HUES64 (cell line): ENCODE measurements at regions not wholly inside any gene's neighbourhood (a gene's known extent, or its start where the extent isn't known, plus 50 kb on each side); places are given as distances from the start of the nearest gene placed in this dataset.

Experiments
- H3K27ac ChIP-seq: 2 replicates; pipeline ENCODE4 v1.7.0; 2013; ENCODE audit warnings: low read depth, low read length, inconsistent platforms
- H3K27me3 ChIP-seq: 2 replicates; pipeline ENCODE4 v1.6.1; 2013; ENCODE audit warnings: mild to moderate bottlenecking, low read length; ENCODE audit not compliant: insufficient read depth
- H3K36me3 ChIP-seq: 2 replicates; pipeline ENCODE4 v1.6.1; 2013; ENCODE audit warnings: mild to moderate bottlenecking, low read length; ENCODE audit not compliant: insufficient read depth
- H3K4me1 ChIP-seq: 2 replicates; pipeline ENCODE4 v1.6.1; 2013; ENCODE audit warnings: mild to moderate bottlenecking, low read length, moderate library complexity; ENCODE audit not compliant: insufficient read depth
- H3K4me3 ChIP-seq: 2 replicates; pipeline ENCODE4 v1.5.1; 2013; ENCODE audit warnings: mild to moderate bottlenecking, low read length, moderate library complexity
- H3K9ac ChIP-seq: 2 replicates; pipeline ENCODE4 v1.6.1; 2013; ENCODE audit warnings: mild to moderate bottlenecking, low read depth, low read length
- H3K9me3 ChIP-seq: 2 replicates; pipeline ENCODE4 v1.6.1; 2013; ENCODE audit warnings: low read depth, low read length; ENCODE audit not compliant: insufficient read depth
- WGBS: fragments of 150-250, 120-280 bp; methylation state at CpG from one replicate; pipeline ENCODE4 v1.1.7; 2013; ENCODE audit warnings: missing lambda C conversion rate; 5-methylcytosine and 5-hydroxymethylcytosine counted together

DNA sequence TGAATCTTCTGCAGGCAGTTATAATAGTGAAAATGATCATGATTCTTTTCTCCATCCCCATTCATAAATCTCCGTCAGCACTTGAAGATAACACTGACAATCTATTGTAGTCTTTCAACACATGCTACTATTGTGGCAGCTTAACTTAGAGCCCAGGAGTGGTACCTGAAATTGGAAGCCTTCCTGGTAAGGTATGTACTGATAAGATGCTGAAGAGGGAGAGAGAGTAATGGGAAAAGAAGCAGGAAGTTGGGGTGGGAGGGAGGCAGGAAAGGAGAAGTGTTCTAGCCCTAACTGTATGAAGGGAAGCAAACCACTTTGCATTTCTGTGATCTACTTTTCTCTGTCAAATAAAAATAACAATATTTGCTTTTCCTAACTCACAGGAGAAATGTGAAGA lies 197.4 kb upstream of the RORA start:
- no peaks in the 10 kb centered on the region for H3K27me3 ChIP-seq
- H3K9me3 ChIP-seq: no peaks in the 10 kb centered on the region
- 30% methylated on average over 1 of the region's 1 CpG for WGBS
- H3K4me3 ChIP-seq: no peak overlapping the region
- no peaks in the 10 kb centered on the region for H3K36me3 ChIP-seq
- H3K4me1 ChIP-seq: peaks cover 26% of the 10 kb centered on the region
- peak overlapping the region; percentile 53; the same call in 1 of the 2 replicates for H3K27ac ChIP-seq
- H3K9ac ChIP-seq: no peak overlapping the region

DNA sequence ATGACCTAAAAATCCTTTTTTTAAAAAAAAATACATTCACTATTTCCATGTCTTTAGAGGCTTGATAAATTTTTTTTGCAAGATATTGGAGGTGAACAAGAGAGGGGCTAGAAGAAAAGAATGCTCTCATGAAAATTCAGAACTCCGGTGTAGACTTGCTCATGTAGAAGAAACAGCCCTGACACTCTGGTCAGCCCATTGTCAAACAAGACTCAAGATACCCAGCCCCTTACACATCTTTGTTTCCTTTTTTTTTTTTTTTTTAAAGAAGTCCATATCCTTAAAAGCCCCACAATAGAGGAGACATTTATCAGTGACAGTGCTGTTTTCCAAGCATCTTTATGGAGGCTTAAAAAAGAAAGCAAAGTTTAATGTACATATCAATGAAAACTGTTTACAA lies 196.8 kb upstream of the RORA start:
- Histone ChIP-seq H3K4me3 (peak overlapping the region; percentile 7; the same call in 1 of the 2 replicates), H3K9me3 (no peaks in the 10 kb centered on the region), H3K4me1 (peaks cover 26% of the 10 kb centered on the region), H3K27ac (no peak overlapping the region), H3K27me3 (no peaks in the 10 kb centered on the region), H3K36me3 (no peaks in the 10 kb centered on the region), H3K9ac (no peak overlapping the region)
- WGBS: 59% methylated on average over 1 of the region's 1 CpG

DNA sequence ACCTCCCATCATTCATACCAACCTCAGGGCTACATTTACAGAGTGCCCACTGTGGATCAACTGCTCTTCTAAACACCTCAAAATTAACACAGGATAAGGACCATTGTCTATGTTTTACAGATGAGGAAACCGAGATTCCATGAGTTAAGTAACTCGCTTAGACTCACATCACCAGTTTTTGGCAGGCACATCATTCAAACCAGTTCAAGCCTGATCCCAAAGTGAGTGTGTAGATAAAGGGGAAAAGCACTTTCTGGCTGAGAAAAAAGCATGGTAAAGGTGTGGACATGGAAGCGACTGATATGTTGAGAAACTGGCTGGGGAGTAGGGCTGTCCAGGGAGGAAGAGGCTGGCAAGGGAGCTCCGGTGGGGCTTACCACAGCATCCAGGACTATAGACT lies 193.7 kb upstream of the RORA start:
- no peaks in the 10 kb centered on the region for H3K27me3 ChIP-seq
- H3K36me3 ChIP-seq: no peaks in the 10 kb centered on the region
- WGBS: 96% methylated on average over 3 of the region's 4 CpGs

DNA sequence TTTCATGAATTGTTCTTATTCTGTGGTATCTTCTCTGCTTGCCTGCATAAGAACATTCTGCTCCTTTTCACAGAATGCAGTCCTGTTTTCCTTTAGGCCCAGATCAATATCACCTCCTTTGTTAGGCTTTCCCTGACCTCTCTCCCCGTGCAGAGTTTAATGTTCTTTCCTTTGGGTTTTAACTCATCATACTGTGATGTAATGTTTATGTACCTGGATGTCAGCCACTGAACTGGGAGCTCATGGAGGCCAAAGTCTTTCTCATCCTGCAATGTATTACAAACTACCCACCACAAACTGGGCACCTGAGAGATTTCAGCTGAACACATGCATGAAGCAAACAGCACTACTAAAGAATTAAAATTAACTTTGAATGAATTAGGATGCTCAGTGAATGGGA lies 192.8 kb upstream of the RORA start:
- Histone ChIP-seq H3K4me3 (no peak overlapping the region), H3K9me3 (no peaks in the 10 kb centered on the region), H3K27ac (no peak overlapping the region), H3K9ac (no peak overlapping the region), H3K27me3 (no peaks in the 10 kb centered on the region), H3K36me3 (no peaks in the 10 kb centered on the region), H3K4me1 (peaks cover 25% of the 10 kb centered on the region)
- 88% methylated on average over 1 of the region's 1 CpG for WGBS

More for the DNA sequence above, 193.7 kb upstream of the RORA start:
- Histone ChIP-seq H3K4me3 (no peak overlapping the region), H3K9me3 (no peaks in the 10 kb centered on the region), H3K4me1 (peaks cover 26% of the 10 kb centered on the region), H3K9ac (no peak overlapping the region), H3K27ac (no peak overlapping the region)

DNA sequence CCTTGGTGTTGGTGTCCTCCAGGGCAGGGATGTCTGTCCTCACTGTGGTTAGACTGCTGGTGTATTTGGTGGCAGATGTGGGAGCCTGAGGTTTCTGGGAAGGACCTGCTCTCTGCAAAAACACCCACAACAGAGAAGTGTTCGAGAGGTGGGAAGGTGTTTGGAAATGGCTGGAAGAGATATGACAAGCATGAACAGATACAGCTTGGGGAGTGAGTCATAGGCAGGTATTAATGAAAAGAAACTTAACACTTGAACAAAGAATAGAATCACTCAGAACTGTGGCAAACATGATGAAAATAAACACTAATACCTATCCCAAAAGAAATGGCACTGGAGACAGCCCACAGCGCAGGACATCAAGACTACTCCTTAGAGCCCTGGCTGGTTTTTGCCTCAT lies 192.4 kb upstream of the RORA start:
- WGBS: 89% methylated on average over 2 of the region's 2 CpGs
- no peak overlapping the region for H3K27ac ChIP-seq

DNA sequence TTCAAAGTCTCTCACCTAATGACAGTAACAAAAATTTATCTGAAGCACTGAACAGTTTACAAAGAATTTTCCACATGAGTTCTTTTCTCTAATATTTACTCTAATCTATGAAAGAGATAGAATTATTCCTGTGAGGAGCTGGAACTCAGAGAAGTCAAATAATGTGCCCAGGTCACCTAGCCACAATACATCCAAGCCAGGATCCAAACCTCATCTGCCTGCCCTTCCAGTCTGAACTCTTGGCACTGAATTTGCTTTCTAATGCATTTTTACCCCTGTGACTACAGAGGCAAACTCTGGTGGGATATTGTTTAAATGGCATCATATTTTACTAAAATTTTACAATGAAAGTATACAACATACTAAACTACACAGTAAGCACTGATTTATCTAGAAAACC lies 191.4 kb upstream of the RORA start:
- Histone ChIP-seq H3K9ac (no peak overlapping the region), H3K27ac (no peak overlapping the region), H3K4me1 (peaks cover 12% of the 10 kb centered on the region), H3K9me3 (0 out of 2 replicates have a peak, but pooled peaks cover 3% of the 10 kb centered on the region), H3K36me3 (no peaks in the 10 kb centered on the region), H3K27me3 (no peaks in the 10 kb centered on the region), H3K4me3 (no peak overlapping the region)

More for the DNA sequence above, 192.4 kb upstream of the RORA start:
- H3K27me3 ChIP-seq: no peaks in the 10 kb centered on the region
- no peaks in the 10 kb centered on the region for H3K9me3 ChIP-seq
- H3K4me3 ChIP-seq: no peak overlapping the region
- H3K36me3 ChIP-seq: no peaks in the 10 kb centered on the region
- H3K4me1 ChIP-seq: peaks cover 21% of the 10 kb centered on the region
- H3K9ac ChIP-seq: no peak overlapping the region

DNA sequence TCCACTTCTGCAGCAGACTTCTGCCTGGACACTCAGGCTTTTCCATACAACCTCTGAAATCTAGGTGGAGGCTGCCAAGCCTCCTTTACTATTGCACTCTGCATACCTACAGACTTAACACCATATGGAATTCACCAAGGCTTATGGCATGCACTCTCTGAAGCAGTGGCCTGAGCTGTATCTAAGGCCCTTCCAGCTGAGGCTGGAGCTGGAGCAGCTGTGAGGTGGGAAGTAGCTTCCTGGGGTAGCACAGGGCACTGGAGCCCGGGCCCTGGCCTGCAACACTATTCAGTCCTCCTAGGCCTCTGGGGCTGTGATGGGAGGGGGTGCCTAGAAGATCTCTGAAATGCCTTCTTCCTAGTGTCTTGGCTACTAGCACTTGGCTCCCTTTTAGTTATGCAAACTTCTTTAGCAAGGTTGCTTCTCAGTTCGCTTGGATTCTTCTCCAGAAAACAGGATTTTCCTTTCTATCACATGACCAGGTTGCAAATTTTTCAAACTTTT lies 186.6 kb upstream of the RORA start:
- Histone ChIP-seq H3K36me3 (no peaks in the 10 kb centered on the region), H3K27ac (no peak overlapping the region), H3K4me3 (no peak overlapping the region), H3K27me3 (no peaks in the 10 kb centered on the region), H3K4me1 (no peaks in the 10 kb centered on the region), H3K9ac (no peak overlapping the region), H3K9me3 (0 out of 2 replicates have a peak, but pooled peaks cover 4% of the 10 kb centered on the region)
- WGBS: 74% methylated on average over 2 of the region's 2 CpGs

DNA sequence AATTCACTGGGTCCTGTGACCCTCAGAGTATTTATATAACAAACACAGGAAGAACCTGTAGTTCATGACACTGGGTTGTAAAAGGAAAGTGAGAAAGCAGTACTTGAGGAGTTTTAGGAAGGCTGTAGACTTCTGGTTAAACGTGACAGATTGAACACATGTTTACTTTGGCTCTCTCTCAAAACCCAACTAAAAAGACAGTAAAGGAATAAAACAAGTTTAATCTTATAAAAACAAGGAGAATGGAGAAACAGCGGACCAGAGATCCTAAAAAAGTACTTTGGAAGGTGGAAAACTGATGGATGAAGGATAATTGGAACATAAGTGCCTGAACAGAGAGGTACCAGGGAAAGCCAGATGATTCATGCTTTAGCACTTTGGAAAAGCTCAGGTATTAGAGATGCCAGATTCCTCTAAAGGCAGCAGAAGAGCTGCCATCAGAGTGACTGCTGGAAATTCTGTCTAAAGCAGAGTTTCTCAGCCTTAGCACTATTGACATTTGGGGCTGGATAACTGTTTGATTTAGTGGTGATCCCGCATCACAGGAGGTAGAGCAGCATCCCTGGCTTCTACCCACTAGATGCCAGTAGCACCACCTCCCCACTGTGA lies 182.9 kb upstream of the RORA start:
- Histone ChIP-seq H3K4me3 (no peak overlapping the region), H3K36me3 (no peaks in the 10 kb centered on the region), H3K27me3 (no peaks in the 10 kb centered on the region), H3K27ac (no peak overlapping the region), H3K4me1 (no peaks in the 10 kb centered on the region), H3K9me3 (0 out of 2 replicates have a peak, but pooled peaks cover 4% of the 10 kb centered on the region), H3K9ac (no peak overlapping the region)
- 89% methylated on average over 2 of the region's 3 CpGs for WGBS

DNA sequence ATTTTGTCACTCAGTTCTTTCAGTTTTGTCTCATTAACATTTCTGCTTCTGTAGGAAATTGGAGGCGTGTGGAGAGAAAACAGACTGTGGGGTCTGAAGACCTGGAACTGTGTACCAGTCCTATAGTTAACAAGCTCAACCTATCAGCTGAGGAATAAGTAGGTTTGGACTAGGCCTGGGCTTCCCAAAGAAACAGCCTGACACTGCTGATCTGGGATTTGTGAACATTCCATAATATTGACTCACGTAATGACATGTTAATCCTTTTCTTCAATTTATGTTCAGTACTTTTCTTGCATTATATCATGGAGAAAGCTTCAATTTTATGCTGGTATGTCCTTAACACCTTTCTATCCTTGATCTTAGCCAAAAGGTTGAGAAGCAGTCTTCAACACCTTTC lies 181.6 kb upstream of the RORA start:
- 97% methylated on average over 2 of the region's 2 CpGs for WGBS
- H3K9ac ChIP-seq: no peak overlapping the region

DNA sequence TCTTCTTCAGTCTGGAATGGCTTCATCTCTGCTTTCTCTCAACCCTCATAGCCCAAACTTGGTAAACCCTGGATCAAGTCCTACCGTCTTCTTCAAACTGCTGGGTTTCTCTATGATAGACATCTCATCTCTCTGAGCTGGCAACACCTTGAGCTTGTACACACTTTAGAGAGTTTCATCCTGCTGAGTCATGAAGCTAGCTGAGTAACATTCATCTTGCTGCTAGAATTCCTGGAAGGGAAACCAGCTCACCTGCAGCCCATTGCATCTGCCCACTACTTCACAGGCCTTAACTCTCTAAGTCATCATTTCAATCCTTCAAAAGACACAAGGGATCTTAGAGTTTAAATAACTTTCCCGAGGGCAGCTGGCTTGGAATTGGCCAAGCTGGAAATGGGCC lies 175.5 kb upstream of the RORA start:
- Histone ChIP-seq H3K27ac (no peak overlapping the region), H3K9ac (no peak overlapping the region), H3K27me3 (no peaks in the 10 kb centered on the region), H3K9me3 (no peaks in the 10 kb centered on the region), H3K36me3 (no peaks in the 10 kb centered on the region), H3K4me3 (no peak overlapping the region), H3K4me1 (no peaks in the 10 kb centered on the region)
- WGBS: 94% methylated on average over 2 of the region's 2 CpGs

More for the DNA sequence above, 181.6 kb upstream of the RORA start:
- Histone ChIP-seq H3K9me3 (0 out of 2 replicates have a peak, but pooled peaks cover 1% of the 10 kb centered on the region), H3K27ac (no peak overlapping the region), H3K4me3 (no peak overlapping the region), H3K27me3 (no peaks in the 10 kb centered on the region), H3K36me3 (no peaks in the 10 kb centered on the region), H3K4me1 (no peaks in the 10 kb centered on the region)

DNA sequence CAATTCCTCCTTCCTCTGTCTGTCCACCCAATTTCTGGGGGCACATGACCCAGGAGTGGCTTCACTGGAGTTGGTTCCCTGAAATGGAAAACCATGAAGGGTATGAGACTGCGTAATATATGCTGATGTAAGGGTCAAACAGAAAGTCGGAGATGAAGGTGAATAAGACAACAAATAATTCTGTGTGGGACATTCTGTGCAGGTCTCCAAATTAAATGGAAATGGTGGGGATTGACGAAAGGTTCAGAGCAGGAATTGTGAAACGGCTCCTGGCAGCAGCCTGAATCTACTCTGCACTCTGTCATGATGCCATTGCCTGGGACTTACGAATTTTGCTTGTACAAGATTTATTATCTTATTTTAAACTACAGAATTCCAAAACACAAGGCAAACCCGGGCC lies 174.8 kb upstream of the RORA start:
- WGBS: 96% methylated on average over 6 of the region's 6 CpGs
- H3K4me1 ChIP-seq: no peaks in the 10 kb centered on the region

More for the DNA sequence above, 174.8 kb upstream of the RORA start:
- no peaks in the 10 kb centered on the region for H3K36me3 ChIP-seq
- H3K4me3 ChIP-seq: no peak overlapping the region
- no peaks in the 10 kb centered on the region for H3K9me3 ChIP-seq
- no peaks in the 10 kb centered on the region for H3K27me3 ChIP-seq
- H3K9ac ChIP-seq: no peak overlapping the region
- H3K27ac ChIP-seq: no peak overlapping the region
